Ovary (tissue), 3 donors: ENCODE measurements at regions not wholly inside any gene's neighbourhood (a gene's known extent, or its start where the extent isn't known, plus 50 kb on each side); places are given as distances from the start of the nearest gene placed in this dataset.

Source experiments
- EP300 ChIP-seq: sonication (generic); formaldehyde crosslinking; IDR thresholded peaks from one replicate; pipeline ENCODE4 v1.6.1; 2017; ENCODE audit warnings: antibody characterized with exemption
- POLR2A ChIP-seq: fragments of 450-650 bp; IDR thresholded peaks from one replicate; pipeline ENCODE4 v1.6.1; 2017; ENCODE audit warnings: antibody characterized with exemption, mild to moderate bottlenecking, moderate library complexity
- TF ChIP-seq, protein P1 (sequence below), 3 donors: fragments of 450-650 bp in 2 of 3; fragments of 200-600 bp in 1 of 3; IDR thresholded peaks; one replicate each; pipeline versions ENCODE4 v1.5.1 to v1.8.0; 2016 to 2022; ENCODE audit warnings: antibody characterized with exemption in 3 of 3, mild to moderate bottlenecking in 1 of 3
- donor health status: DM: no; HTN: no; CAD: no.

DNA sequence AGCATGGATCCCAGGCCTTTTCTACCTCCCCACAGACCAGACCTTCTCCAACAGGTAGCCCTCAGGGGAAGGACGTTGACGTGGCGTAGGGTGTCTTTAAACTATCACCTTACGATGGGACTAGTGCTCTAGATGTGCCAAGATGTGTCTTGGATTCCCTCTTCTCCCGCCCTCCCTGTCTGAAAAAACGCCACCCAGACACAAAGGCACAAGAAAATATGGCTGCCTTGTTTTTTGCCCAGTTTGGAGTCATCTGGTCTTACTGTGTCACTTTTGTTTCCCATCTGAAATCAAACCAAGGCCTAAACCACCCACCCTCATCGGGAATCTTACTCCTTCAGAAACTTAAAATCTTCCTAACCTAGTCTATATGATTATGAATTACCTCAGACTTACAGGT, 235.4 kb downstream of the OR13H1 start:
- TF ChIP-seq, protein P1, sequence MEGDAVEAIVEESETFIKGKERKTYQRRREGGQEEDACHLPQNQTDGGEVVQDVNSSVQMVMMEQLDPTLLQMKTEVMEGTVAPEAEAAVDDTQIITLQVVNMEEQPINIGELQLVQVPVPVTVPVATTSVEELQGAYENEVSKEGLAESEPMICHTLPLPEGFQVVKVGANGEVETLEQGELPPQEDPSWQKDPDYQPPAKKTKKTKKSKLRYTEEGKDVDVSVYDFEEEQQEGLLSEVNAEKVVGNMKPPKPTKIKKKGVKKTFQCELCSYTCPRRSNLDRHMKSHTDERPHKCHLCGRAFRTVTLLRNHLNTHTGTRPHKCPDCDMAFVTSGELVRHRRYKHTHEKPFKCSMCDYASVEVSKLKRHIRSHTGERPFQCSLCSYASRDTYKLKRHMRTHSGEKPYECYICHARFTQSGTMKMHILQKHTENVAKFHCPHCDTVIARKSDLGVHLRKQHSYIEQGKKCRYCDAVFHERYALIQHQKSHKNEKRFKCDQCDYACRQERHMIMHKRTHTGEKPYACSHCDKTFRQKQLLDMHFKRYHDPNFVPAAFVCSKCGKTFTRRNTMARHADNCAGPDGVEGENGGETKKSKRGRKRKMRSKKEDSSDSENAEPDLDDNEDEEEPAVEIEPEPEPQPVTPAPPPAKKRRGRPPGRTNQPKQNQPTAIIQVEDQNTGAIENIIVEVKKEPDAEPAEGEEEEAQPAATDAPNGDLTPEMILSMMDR (IDR thresholded peaks at IDR 0.05), result no peak
- TF ChIP-seq POLR2A (no peak), EP300 (no peak)
